MM.1S (cell line): ENCODE measurements at regions not wholly inside any gene's neighbourhood (a gene's known extent, or its start where the extent isn't known, plus 50 kb on each side); places are given as distances from the start of the nearest gene placed in this dataset.

Source experiments
- CTCF ChIP-seq: fragments of 300-600 bp; sonication (generic); IDR thresholded peaks from 2 replicates; pipeline ENCODE4 v1.5.1; 2016; ENCODE audit warnings: antibody characterized with exemption, low read length, mixed read lengths
- EZH2 ChIP-seq: fragments of 300-600 bp; sonication (generic); optimal IDR thresholded peaks from 2 replicates; pipeline ENCODE3; 2017; ENCODE audit warnings: low read depth, mild to moderate bottlenecking, antibody characterized with exemption, low read length, mixed read lengths
- EZH2phosphoT487 ChIP-seq: fragments of 300-600 bp; sonication (generic); IDR thresholded peaks from 2 replicates; pipeline ENCODE4 v1.6.1; 2018; ENCODE audit warnings: antibody characterized with exemption, low read length

- TF ChIP-seq CTCF (no peak), EZH2phosphoT487 (no peak), EZH2 (no peak)
Measured at GRCh38 chr6:158868890-158869825, 50.0 kb upstream of the EZR start.
